Right cardiac atrium (tissue), 5 donors: ENCODE measurements at regions not wholly inside any gene's neighbourhood (a gene's known extent, or its start where the extent isn't known, plus 50 kb on each side); places are given as distances from the start of the nearest gene placed in this dataset.
A peak's percentile ranks its signal among the peaks of the same experiment; 100 is the strongest.

Experiments
- ATAC-seq, 2 donors: fragments of 200-7000 bp; cut with Tn5 transposase; one replicate each; pipeline versions ENCODE4 v1.8.0 to v1.9.1; 2020; ENCODE audit warnings: moderate library complexity in 2 of 2, mild to moderate bottlenecking in 1 of 2
- DNase-seq, 3 donors: peaks; one replicate each; pipeline ENCODE4 v3.0.0-alpha.2; 2020
- H3K27ac ChIP-seq: one replicate; pipeline ENCODE4 v1.5.1; 2013; ENCODE audit warnings: mild to moderate bottlenecking, low read length, control low read depth, moderate library complexity
- H3K27me3 ChIP-seq: one replicate; pipeline ENCODE4 v1.6.1; 2013; ENCODE audit not compliant: control insufficient read depth, insufficient read depth
- H3K4me1 ChIP-seq: one replicate; pipeline ENCODE4 v1.6.1; 2013; ENCODE audit warnings: low read length; ENCODE audit not compliant: control insufficient read depth, insufficient read depth
- H3K4me3 ChIP-seq: one replicate; pipeline ENCODE4 v1.5.1; 2013; ENCODE audit warnings: low read length, control low read depth
- H3K9me3 ChIP-seq: one replicate; pipeline ENCODE4 v1.6.1; 2013; ENCODE audit warnings: low read length; ENCODE audit not compliant: control insufficient read depth
- WGBS: extraction: QIAGEN DNeasy Blood & Tissue Kit; methylation state at CpG from one replicate; pipeline ENCODE4 v1.1.7; 2013; 5-methylcytosine and 5-hydroxymethylcytosine counted together
- intact Hi-C, 4 donors: fragments of 100-400 bp; cut with DNase I; formaldehyde crosslinking; loops; one replicate each; pipeline versions ENCODE4 v1.11.0 to v1.14.0; 2022 to 2023
- donor health status: healthy with polysubstance abuse.
- donor health status: DM: no; HTN: yes; CAD: no.
- donor health status: DM: no; HTN: no; CAD: no.
- donor health status: DM: no; HTN: yes; CAD: no; lungs with severe emphysema.
- donor health status: DM: yes; HTN: yes; CAD: no.

- WGBS = 24% methylated on average over 1 of the region's 1 CpG
Observed at GRCh38 chr2:103785432-103785831, 1023.6 kb downstream of the TMEM182 start.

GRCh38 chr2:103785956-103786355, 1024.1 kb downstream of the TMEM182 start:
- Histone ChIP-seq H3K27me3 (no peaks in the 10 kb centered on the region), H3K4me1 (no peaks in the 10 kb centered on the region), H3K4me3 (no peak overlapping the region), H3K27ac (no peak overlapping the region), H3K9me3 (no peaks in the 10 kb centered on the region)
- DNase-seq (no peak), ATAC-seq (no peak)
- intact Hi-C loops = no loop called here

More at GRCh38 chr2:103785432-103785831, 1023.6 kb downstream of the TMEM182 start:
- DNase-seq (no peak), ATAC-seq (no peak)
- Histone ChIP-seq H3K4me3 (no peak overlapping the region), H3K27me3 (no peaks in the 10 kb centered on the region), H3K4me1 (no peaks in the 10 kb centered on the region), H3K9me3 (no peaks in the 10 kb centered on the region), H3K27ac (no peak overlapping the region)
- intact Hi-C loops = no loop called here

DNA sequence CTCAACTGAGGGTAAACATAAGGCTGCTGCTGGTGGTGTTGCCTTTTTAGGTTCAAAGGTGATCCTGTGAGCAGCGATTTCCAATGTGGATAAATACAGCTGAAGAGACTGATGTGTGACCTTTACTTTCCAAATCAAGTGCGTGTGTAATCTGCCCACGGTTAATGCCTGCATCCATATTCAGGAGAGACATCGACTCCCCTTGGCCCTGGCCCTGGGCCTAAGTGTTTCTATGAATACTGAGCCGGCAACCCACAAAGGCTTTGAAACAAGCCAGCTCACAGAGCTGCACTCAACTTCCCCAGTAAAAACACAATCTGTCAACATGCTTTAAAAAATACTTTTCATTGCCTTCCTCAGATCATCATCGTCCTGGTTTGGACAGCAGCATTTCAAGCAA, 1026.6 kb downstream of the TMEM182 start:
- H3K9me3 ChIP-seq = no peaks in the 10 kb centered on the region
- ATAC-seq (no peak), DNase-seq (no peak)
- H3K4me1 ChIP-seq = no peaks in the 10 kb centered on the region
- H3K4me3 ChIP-seq = no peak overlapping the region
- intact Hi-C loops = no loop called here
- WGBS = 27% methylated on average over 6 of the region's 6 CpGs
- no peaks in the 10 kb centered on the region for H3K27me3 ChIP-seq
- H3K27ac ChIP-seq = no peak overlapping the region

DNA sequence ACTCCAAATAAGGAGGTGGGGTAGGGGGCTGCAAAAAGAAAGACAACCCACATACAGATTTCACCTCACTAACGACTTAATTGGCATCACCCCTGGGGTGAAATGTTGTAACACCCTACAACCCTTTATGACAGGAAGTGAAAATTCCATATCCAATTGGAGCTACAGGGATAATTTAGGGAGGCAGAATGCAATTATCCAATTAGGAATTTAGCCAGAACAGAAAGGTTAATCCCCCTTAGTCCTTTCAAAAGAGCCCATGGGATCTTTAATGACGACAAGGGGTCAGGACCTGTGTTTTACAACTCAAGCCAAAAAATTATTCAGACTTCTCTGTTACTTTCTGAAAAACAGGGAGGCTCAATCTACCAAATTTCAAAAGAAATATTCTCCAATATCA, 1027.1 kb downstream of the TMEM182 start:
- Histone ChIP-seq H3K27ac (no peak overlapping the region), H3K4me1 (no peaks in the 10 kb centered on the region), H3K4me3 (no peak overlapping the region), H3K9me3 (no peaks in the 10 kb centered on the region), H3K27me3 (no peaks in the 10 kb centered on the region)
- DNase-seq (no peak), ATAC-seq (no peak)
- WGBS = 7% methylated on average over 2 of the region's 2 CpGs
- intact Hi-C loops = no loop called here

DNA sequence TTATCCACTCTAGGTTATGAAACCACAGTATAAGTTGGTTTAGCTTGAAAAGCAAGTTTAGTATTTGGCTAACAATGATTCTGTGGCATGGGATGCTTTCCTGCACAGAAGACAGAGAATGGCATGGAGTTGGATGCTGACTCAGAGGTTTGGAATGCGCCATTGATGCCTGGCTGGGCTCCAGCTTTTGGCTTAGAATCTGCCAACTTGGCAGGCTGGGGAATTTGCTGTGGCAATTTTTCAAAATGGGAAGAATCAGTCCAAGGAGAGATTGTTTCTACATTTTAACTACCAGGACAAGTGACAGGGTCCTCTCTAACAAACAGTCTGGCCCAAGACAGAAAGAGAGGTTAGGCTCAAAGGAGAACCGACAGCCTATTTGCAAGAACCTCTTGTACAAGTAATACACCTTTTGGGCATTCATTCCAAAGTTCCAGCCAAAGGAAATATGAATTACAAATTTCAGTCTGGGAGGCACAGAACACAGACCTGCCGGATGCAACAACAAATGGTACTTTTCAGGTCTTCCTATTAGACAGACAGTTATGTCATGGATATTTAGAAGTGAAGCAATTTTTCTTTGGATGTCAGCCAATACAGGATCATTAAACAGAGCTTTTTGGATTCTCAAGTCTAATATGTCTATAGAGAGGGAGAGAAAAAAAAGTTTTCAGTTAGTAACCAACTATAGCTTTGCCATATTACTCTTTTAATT, 1027.7 kb downstream of the TMEM182 start:
- DNase-seq (peak in 1 of 3 donors; percentile 48), ATAC-seq (no peak)
- H3K4me1 ChIP-seq = no peaks in the 10 kb centered on the region
- intact Hi-C loops = no loop called here
- no peak overlapping the region for H3K27ac ChIP-seq
- H3K4me3 ChIP-seq = no peak overlapping the region
- H3K9me3 ChIP-seq = no peaks in the 10 kb centered on the region
- WGBS = 38% methylated on average over 3 of the region's 3 CpGs
- no peaks in the 10 kb centered on the region for H3K27me3 ChIP-seq

- intact Hi-C loops = no loop called here
- Histone ChIP-seq H3K9me3 (no peaks in the 10 kb centered on the region), H3K4me1 (no peaks in the 10 kb centered on the region), H3K27me3 (no peaks in the 10 kb centered on the region), H3K4me3 (no peak overlapping the region), H3K27ac (no peak overlapping the region)
- DNase-seq (no peak), ATAC-seq (no peak)
- WGBS = 38% methylated on average over 5 of the region's 5 CpGs
Observed at GRCh38 chr2:103792042-103792441, 1030.2 kb downstream of the TMEM182 start.

GRCh38 chr2:103798291-103798690, 1036.5 kb downstream of the TMEM182 start:
- Histone ChIP-seq H3K27me3 (no peaks in the 10 kb centered on the region), H3K4me3 (no peak overlapping the region), H3K4me1 (no peaks in the 10 kb centered on the region), H3K9me3 (no peaks in the 10 kb centered on the region), H3K27ac (no peak overlapping the region)
- intact Hi-C loops = no loop called here
- DNase-seq = no peak
- no peak for ATAC-seq
- 80% methylated on average over 1 of the region's 1 CpG for WGBS

- ATAC-seq = no peak
- no peaks in the 10 kb centered on the region for H3K9me3 ChIP-seq
- no peaks in the 10 kb centered on the region for H3K4me1 ChIP-seq
- whole genome bisulfite sequencing = 43% methylated on average over 1 of the region's 1 CpG
- no peak for DNase-seq
- no peaks in the 10 kb centered on the region for H3K27me3 ChIP-seq
- intact Hi-C loops = no loop called here
- H3K4me3 ChIP-seq = no peak overlapping the region
- H3K27ac ChIP-seq = no peak overlapping the region
Observed at GRCh38 chr2:103804013-103804412, 1042.2 kb downstream of the TMEM182 start.

DNA sequence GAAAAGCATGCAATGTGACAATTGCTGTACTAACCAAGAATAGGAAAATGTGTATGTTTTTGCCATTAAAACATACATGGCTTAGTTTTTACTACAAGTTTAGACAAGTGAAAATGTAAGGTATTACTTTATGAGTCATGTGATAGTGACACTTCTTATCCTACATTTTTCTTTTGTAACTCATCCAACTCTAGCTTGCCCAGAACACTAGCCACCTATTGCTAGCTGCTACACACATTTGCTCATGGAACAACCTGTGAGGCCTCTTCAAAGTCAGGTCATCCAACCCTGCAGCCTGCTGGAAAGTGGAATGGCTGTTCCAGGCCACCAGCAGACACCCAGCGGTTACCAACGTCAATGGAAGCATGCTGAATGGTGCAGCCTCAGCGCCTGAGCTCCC, 1043.9 kb downstream of the TMEM182 start:
- DNase-seq (no peak), ATAC-seq (no peak)
- 87% methylated on average over 3 of the region's 3 CpGs for WGBS
- intact Hi-C loops = no loop called here
- no peaks in the 10 kb centered on the region for H3K9me3 ChIP-seq
- no peaks in the 10 kb centered on the region for H3K4me1 ChIP-seq
- H3K27me3 ChIP-seq = no peaks in the 10 kb centered on the region
- H3K27ac ChIP-seq = no peak overlapping the region
- no peak overlapping the region for H3K4me3 ChIP-seq

DNA sequence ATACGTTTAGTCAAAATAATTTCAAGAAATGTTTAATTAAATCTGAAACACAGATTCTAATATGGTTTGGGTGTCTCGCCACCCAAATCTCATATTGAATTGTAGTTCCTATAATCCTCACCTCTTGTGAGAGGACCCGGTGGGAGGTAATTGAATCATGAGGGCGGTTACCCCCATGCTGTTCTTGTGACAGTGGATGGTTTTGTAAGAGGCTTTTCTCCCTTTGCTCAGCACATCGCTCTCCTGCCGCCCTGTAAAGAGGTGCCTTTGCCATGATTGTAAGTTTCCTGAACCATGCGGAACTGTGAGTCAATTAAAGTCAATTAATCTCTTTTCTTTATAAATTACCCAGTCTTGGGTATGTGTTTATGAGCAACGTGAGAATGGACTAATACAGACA, 1045.1 kb upstream of the POU3F3 start:
- intact Hi-C loops = no loop called here
- Histone ChIP-seq H3K4me1 (no peaks in the 10 kb centered on the region), H3K4me3 (no peak overlapping the region), H3K27me3 (no peaks in the 10 kb centered on the region), H3K9me3 (no peaks in the 10 kb centered on the region), H3K27ac (no peak overlapping the region)
- 70% methylated on average over 8 of the region's 8 CpGs for WGBS
- no peak for ATAC-seq
- DNase-seq = no peak

GRCh38 chr2:103809415-103809814, 1044.5 kb upstream of the POU3F3 start:
- DNase-seq (no peak), ATAC-seq (no peak)
- no peaks in the 10 kb centered on the region for H3K27me3 ChIP-seq
- no peaks in the 10 kb centered on the region for H3K9me3 ChIP-seq
- H3K4me3 ChIP-seq = no peak overlapping the region
- no peak overlapping the region for H3K27ac ChIP-seq
- H3K4me1 ChIP-seq = no peaks in the 10 kb centered on the region
- intact Hi-C loops = no loop called here
- WGBS = 64% methylated on average over 7 of the region's 7 CpGs

DNA sequence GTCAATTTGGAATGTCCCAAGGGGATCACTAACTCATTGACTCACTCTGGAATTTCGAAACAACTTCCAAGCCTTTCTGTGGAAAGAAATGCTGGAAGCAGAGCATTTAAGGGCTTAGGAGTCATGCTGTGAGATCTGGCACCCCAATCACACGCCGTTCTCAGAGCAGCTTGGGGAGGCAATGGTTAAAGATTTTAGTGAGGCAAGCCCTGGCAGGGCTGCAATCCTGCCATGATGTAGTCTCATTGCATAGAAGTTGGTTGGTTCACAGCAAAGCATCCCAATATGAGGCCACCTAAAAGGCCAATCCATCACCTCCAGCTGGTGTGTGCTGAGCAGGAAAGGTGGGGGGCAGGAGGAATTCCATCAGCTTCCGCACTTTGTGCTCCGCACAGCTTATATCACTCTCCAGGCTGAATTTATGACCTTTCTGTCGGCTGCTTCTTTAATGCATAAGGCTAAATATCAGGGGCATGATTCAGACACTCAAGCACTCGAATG, 1043.9 kb upstream of the POU3F3 start:
- H3K27ac ChIP-seq = no peak overlapping the region
- no peak for DNase-seq
- no peaks in the 10 kb centered on the region for H3K27me3 ChIP-seq
- WGBS = 41% methylated on average over 7 of the region's 7 CpGs
- no peak overlapping the region for H3K4me3 ChIP-seq
- H3K9me3 ChIP-seq = no peaks in the 10 kb centered on the region
- no peak for ATAC-seq
- intact Hi-C loops = no loop called here
- H3K4me1 ChIP-seq = no peaks in the 10 kb centered on the region
